ENCODE measurements at regions not wholly inside any gene's neighbourhood (a gene's known extent, or its start where the extent isn't known, plus 50 kb on each side); places are given as distances from the start of the nearest gene placed in this dataset.

DNA sequence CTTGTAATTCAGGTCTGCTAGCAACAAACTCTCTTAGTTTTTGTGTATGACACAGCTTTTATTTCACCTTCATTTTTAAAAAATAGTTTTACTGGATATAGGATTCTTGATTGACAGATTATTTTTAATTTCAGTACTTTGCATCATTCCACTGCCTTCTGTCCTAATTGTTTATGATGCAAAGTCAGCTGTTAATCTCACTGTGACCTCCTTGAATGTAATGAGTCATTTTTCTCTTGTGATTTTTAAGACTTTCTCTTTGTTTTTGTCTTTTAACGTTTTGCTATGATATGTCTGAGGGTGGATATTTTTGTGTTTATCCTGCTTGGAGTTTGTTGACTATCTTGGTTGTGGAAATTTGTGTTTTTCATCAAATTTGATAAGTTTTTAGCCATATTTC is 126.3 kb upstream of the FBXO33 start:
- TF ChIP-seq, protein P1, sequence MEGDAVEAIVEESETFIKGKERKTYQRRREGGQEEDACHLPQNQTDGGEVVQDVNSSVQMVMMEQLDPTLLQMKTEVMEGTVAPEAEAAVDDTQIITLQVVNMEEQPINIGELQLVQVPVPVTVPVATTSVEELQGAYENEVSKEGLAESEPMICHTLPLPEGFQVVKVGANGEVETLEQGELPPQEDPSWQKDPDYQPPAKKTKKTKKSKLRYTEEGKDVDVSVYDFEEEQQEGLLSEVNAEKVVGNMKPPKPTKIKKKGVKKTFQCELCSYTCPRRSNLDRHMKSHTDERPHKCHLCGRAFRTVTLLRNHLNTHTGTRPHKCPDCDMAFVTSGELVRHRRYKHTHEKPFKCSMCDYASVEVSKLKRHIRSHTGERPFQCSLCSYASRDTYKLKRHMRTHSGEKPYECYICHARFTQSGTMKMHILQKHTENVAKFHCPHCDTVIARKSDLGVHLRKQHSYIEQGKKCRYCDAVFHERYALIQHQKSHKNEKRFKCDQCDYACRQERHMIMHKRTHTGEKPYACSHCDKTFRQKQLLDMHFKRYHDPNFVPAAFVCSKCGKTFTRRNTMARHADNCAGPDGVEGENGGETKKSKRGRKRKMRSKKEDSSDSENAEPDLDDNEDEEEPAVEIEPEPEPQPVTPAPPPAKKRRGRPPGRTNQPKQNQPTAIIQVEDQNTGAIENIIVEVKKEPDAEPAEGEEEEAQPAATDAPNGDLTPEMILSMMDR (IDR thresholded peaks at IDR 0.05) = no peak
- TF ChIP-seq POLR2AphosphoS5 (IDR thresholded peaks at IDR 0.05) (no peak), EP300 (IDR thresholded peaks at IDR 0.05) (no peak)
